HepG2 (cell line): ENCODE measurements at regions not wholly inside any gene's neighbourhood (a gene's known extent, or its start where the extent isn't known, plus 50 kb on each side); places are given as distances from the start of the nearest gene placed in this dataset.

Source experiments
- ATAC-seq: fragments of 200-7000 bp; cut with Tn5 transposase; 3 replicates; pipeline ENCODE4 v1.9.1; 2020; ENCODE audit warnings: mild to moderate bottlenecking, moderate library complexity
- BruUV-seq: library from RNA; stranded (reverse); fragments of 400-500 nt; replicated peaks from 2 replicates; lab custom pipeline; 2021; lab: Mats Ljungman, UMichigan
- CTCF ChIA-PET: fragments of 300-600 bp; formaldehyde crosslinking; extraction: SDS; loops from one replicate; lab custom pipeline; 2021; ENCODE audit warnings: low total read pairs, inconsistent platforms, low intra/inter-chr PET ratio; lab: Yijun Ruan, JAX
- POLR2A ChIA-PET: fragments of 350-600 bp; sonication (Branson Sonifier 250); formaldehyde crosslinking; loops from one replicate; lab custom pipeline; 2020; ENCODE audit warnings: antibody characterized with exemption, inconsistent platforms; lab: Yijun Ruan, JAX
- DNase-seq: peaks from one replicate; pipeline ENCODE4 v3.0.0-alpha.2; 2015; ENCODE audit warnings: low spot score
- FAIRE-seq: peaks from 3 replicates; lab custom pipeline; 2011; peaks lifted over from hg19 to GRCh38; lab: Jason Lieb, UNC
- H2AFZ ChIP-seq: one replicate; pipeline ENCODE4 v1.6.1; 2011; ENCODE audit warnings: low read length, inconsistent platforms
- H3K27ac ChIP-seq: fragments of 300-600 bp; 3 replicates; pipeline ENCODE4 v1.8.0; 2011; ENCODE audit warnings: mixed run types, mild to moderate bottlenecking, mixed read lengths, low read length, inconsistent platforms; ENCODE audit not compliant: insufficient read depth; ENCODE audit errors: extremely low read length
- H3K27me3 ChIP-seq, 2 experiments: fragments of 200-600 bp in 1 of 2; 2 replicates in 1 of 2; 3 replicates in 1 of 2; pipeline versions ENCODE4 v1.6.0 to v1.8.0; 2011; ENCODE audit warnings: low read length in 2 of 2, mild to moderate bottlenecking in 2 of 2, moderate library complexity in 2 of 2, inconsistent platforms in 1 of 2; ENCODE audit not compliant: insufficient read depth in 2 of 2, control insufficient read depth in 1 of 2
- H3K36me3 ChIP-seq, 2 experiments: fragments of 200-600 bp in 1 of 2; replicated peaks in 1 of 2; 2 replicates in 1 of 2; 3 replicates in 1 of 2; pipeline versions ENCODE4 v1.5.1 to v1.8.0; 2011; ENCODE audit warnings: low read length in 2 of 2, inconsistent platforms in 1 of 2; ENCODE audit not compliant: insufficient read depth in 2 of 2, control insufficient read depth in 1 of 2
- H3K4me1 ChIP-seq: 2 replicates; pipeline ENCODE4 v1.5.1; 2012; ENCODE audit warnings: low read length, inconsistent platforms; ENCODE audit not compliant: insufficient read depth
- H3K4me2 ChIP-seq: 2 replicates; pipeline ENCODE4 v1.6.0; 2011; ENCODE audit warnings: low read depth, low read length, inconsistent platforms
- H3K4me3 ChIP-seq, 3 experiments: fragments of 200-600 bp in 1 of 3; sonication (generic), shearing (Covaris generic) in 1 of 3; replicated peaks in 1 of 3; 2 replicates each; pipeline ENCODE4 v1.5.1; 2011 to 2016; ENCODE audit warnings: low read length in 3 of 3, inconsistent platforms in 2 of 3, low read depth in 2 of 3, mild to moderate bottlenecking in 2 of 3, control low read depth in 1 of 3, mixed read lengths in 1 of 3; ENCODE audit not compliant: insufficient read depth in 1 of 3
- H3K79me2 ChIP-seq: one replicate; pipeline ENCODE4 v1.6.1; 2011; ENCODE audit warnings: low read length, inconsistent platforms; ENCODE audit not compliant: insufficient read depth
- H3K9ac ChIP-seq: 2 replicates; pipeline ENCODE4 v1.6.0; 2011; ENCODE audit warnings: mild to moderate bottlenecking, low read depth, low read length, inconsistent platforms; ENCODE audit not compliant: insufficient read depth
- H3K9me3 ChIP-seq: 2 replicates; pipeline ENCODE4 v1.5.1; 2012; ENCODE audit warnings: mild to moderate bottlenecking, low read length
- H4K20me1 ChIP-seq: 2 replicates; pipeline ENCODE4 v1.6.0; 2011; ENCODE audit warnings: inconsistent platforms, mild to moderate bottlenecking, low read length, moderate library complexity; ENCODE audit not compliant: insufficient read depth
- BHLHE40 ChIP-seq: IDR thresholded peaks from 2 replicates; pipeline ENCODE4 v1.6.1; 2011; ENCODE audit warnings: low read length, improper control_type of control experiment
- FOSL2 ChIP-seq: sonication (generic); formaldehyde crosslinking; IDR thresholded peaks from 2 replicates; pipeline ENCODE4 v1.4.0; 2020; ENCODE audit warnings: missing genetic modification reagents
- GABPA ChIP-seq, 2 experiments: IDR thresholded peaks; 2 replicates each; pipeline ENCODE4 v1.6.1; 2011 to 2016; ENCODE audit warnings: low read depth in 2 of 2, low read length in 1 of 2, missing biosample characterization in 1 of 2, missing genetic modification characterization in 1 of 2
- ZNF557 ChIP-seq: sonication (generic); formaldehyde crosslinking; IDR thresholded peaks from 2 replicates; pipeline ENCODE4 v1.4.0; 2020; ENCODE audit warnings: missing genetic modification reagents
- ZNF768 ChIP-seq: sonication (generic); formaldehyde crosslinking; IDR thresholded peaks from 2 replicates; pipeline ENCODE4 v1.4.0; 2020; ENCODE audit warnings: missing genetic modification reagents
- WGBS: methylation state at CpG from one replicate; pipeline ENCODE4 v1.1.6; 2017; ENCODE audit warnings: low lambda C conversion rate; 5-methylcytosine and 5-hydroxymethylcytosine counted together
- in situ Hi-C: cut with HindIII; loops from 2 replicates; pipeline ENCODE4 v1.10.0; 2017; ENCODE audit warnings: low pct_unique_long_range_greater_than_20kb; ENCODE audit not compliant: extremely low pct_ligation_motif_present
- intact Hi-C: fragments of 100-400 bp; cut with micrococcal nuclease; formaldehyde crosslinking; loops from one replicate; pipeline ENCODE4 v1.10.0; 2022; ENCODE audit not compliant: unreplicated experiment
- TF ChIP-seq, protein P1 (sequence below): sonication (generic); formaldehyde crosslinking; IDR thresholded peaks from 2 replicates; pipeline ENCODE4 v1.5.0; 2020; ENCODE audit warnings: mild to moderate bottlenecking, missing genetic modification reagents
- TF ChIP-seq, protein P2 (sequence below): sonication (generic); formaldehyde crosslinking; IDR thresholded peaks from 2 replicates; pipeline ENCODE4 v1.8.0; 2022; ENCODE audit warnings: missing genetic modification reagents, low read depth, mild to moderate bottlenecking, borderline replicate concordance
- TF ChIP-seq, protein P3 (sequence below): fragments of 450-650 bp; IDR thresholded peaks from 2 replicates; pipeline ENCODE4 v1.6.1; 2016

DNA sequence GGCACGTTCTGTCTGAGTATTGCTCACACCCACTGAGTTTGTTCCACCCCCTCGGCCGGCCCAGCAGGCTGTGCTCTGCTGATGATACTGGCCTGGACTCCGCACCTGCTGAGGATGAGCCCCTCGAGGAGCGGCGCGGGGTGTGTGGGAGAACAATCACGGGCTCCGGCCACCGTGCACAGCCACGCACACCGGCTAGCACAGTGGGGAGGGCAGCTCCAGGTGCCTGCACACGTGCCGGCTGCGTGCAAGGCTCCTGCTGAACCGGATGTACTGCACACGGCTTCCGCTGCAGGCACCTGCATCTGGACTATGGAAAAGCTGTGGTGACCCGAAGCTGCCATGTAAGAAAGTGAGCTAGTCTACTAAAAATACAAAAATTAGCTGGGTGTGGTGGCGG, 485.2 kb upstream of the CDH9 start (continued):
- TF ChIP-seq BHLHE40 (peak; percentile 46; the same call in 1 of the 2 replicates), ZNF768 (CRISPR knock-in tag) (peak; percentile 21; the same call in 1 of the 2 replicates), FOSL2 (CRISPR knock-in tag) (no peak), GABPA (IDR thresholded peaks at IDR 0.05; ENCODE audit: low read depth, low read length) (peak; percentile 57), GABPA (CRISPR knock-in tag; IDR thresholded peaks at IDR 0.05; ENCODE audit: low read depth) (no peak; the same call in 1 of the 2 replicates), ZNF557 (no peak)
- TF ChIP-seq, protein P1, sequence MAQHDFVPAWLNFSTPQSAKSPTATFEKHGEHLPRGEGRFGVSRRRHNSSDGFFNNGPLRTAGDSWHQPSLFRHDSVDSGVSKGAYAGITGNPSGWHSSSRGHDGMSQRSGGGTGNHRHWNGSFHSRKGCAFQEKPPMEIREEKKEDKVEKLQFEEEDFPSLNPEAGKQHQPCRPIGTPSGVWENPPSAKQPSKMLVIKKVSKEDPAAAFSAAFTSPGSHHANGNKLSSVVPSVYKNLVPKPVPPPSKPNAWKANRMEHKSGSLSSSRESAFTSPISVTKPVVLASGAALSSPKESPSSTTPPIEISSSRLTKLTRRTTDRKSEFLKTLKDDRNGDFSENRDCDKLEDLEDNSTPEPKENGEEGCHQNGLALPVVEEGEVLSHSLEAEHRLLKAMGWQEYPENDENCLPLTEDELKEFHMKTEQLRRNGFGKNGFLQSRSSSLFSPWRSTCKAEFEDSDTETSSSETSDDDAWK: no peak

DNA sequence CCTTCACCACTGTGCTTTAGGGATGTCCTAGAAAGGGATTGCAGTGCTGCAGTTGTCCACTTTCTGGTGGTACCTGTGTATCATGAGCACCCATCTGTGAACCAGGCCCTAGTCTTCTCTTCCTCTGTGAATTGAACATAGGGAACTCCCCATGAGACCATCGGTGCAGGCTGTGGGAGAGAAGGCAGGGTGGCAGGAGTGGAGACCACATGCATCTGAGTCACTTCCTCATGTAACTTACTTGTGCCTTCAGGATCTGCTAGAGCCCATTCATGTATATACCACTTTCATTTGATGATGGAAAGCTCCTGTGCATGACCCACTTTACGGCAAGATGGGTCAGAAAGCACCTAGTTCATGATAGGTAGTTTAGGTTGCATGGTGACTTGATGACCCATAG, 478.1 kb upstream of the CDH9 start:
- ATAC-seq: no peak
- Histone ChIP-seq H3K9me3 (no peaks in the 10 kb centered on the region), H3K4me1 (no peaks in the 10 kb centered on the region), H3K36me3 (no peaks in the 10 kb centered on the region), H3K4me3 (no peak overlapping the region), H3K4me2 (no peak overlapping the region), H2AFZ (no peak overlapping the region), H3K79me2 (no peaks in the 10 kb centered on the region), H3K27me3 (no peaks in the 10 kb centered on the region), H3K27ac (no peak overlapping the region), H4K20me1 (no peaks in the 10 kb centered on the region), H3K9ac (no peak overlapping the region)
- CTCF ChIA-PET: no interaction called here
- FAIRE-seq: no peak
- BruUV-seq: no TSS peak
- WGBS: 0% methylated on average over 1 of the region's 2 CpGs
- intact Hi-C loops: no loop called here
- TF ChIP-seq, protein P2, sequence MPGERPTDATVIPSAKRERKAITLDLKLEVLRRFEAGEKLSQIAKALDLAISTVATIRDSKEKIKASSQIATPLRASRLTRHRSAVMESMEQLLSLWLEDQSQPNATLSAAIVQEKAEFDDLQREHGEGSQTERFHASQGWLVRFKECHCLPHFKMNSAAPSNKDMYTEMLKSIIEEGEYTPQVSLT: no peak
- TF ChIP-seq, protein P3, sequence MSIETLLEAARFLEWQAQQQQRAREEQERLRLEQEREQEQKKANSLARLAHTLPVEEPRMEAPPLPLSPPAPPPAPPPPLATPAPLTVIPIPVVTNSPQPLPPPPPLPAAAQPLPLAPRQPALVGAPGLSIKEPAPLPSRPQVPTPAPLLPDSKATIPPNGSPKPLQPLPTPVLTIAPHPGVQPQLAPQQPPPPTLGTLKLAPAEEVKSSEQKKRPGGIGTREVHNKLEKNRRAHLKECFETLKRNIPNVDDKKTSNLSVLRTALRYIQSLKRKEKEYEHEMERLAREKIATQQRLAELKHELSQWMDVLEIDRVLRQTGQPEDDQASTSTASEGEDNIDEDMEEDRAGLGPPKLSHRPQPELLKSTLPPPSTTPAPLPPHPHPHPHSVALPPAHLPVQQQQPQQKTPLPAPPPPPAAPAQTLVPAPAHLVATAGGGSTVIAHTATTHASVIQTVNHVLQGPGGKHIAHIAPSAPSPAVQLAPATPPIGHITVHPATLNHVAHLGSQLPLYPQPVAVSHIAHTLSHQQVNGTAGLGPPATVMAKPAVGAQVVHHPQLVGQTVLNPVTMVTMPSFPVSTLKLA: peak; percentile 63
- in situ Hi-C loops: no loop called here
- no peak for DNase-seq
- POLR2A ChIA-PET: no interaction called here
